ENCODE measurements at regions not wholly inside any gene's neighbourhood (a gene's known extent, or its start where the extent isn't known, plus 50 kb on each side); places are given as distances from the start of the nearest gene placed in this dataset.

GRCh38 chr15:95307115-95307514 is 1023.4 kb upstream of the NR2F2 start:
- TF ChIP-seq CTCF (IDR thresholded peaks at IDR 0.05) (no peak), POLR2A (IDR thresholded peaks at IDR 0.05) (no peak), POLR2AphosphoS5 (IDR thresholded peaks at IDR 0.05) (no peak), EP300 (IDR thresholded peaks at IDR 0.05) (no peak)
